ENCODE measurements at regions not wholly inside any gene's neighbourhood (a gene's known extent, or its start where the extent isn't known, plus 50 kb on each side); places are given as distances from the start of the nearest gene placed in this dataset.

GRCh38 chr22:48811885-48812284 lies 1015.8 kb downstream of the BRD1 start:
- Mint-ChIP-seq H3K4me3 (no peak overlapping the region), H3K36me3 (ENCODE audit: low read depth) (no peaks in the 10 kb centered on the region), H3K27ac (no peak overlapping the region), H3K27me3 (ENCODE audit: low read depth) (peaks cover 3% of the 10 kb centered on the region), H3K4me1 (no peaks in the 10 kb centered on the region), H3K9me3 (peaks cover 7% of the 10 kb centered on the region)
- no peak for TF ChIP-seq CTCF (IDR thresholded peaks at IDR 0.05; ENCODE audit: unreplicated experiment in 3 of 3)

- H3K4me1 Mint-ChIP-seq = no peaks in the 10 kb centered on the region
- H3K27me3 Mint-ChIP-seq (ENCODE audit: low read depth) = peaks cover 5% of the 10 kb centered on the region
- peaks cover 2% of the 10 kb centered on the region for H3K9me3 Mint-ChIP-seq
- no peak overlapping the region for H3K4me3 Mint-ChIP-seq
- no peak for TF ChIP-seq CTCF (IDR thresholded peaks at IDR 0.05; ENCODE audit: unreplicated experiment in 3 of 3)
- H3K27ac Mint-ChIP-seq = no peak overlapping the region
- no peaks in the 10 kb centered on the region for H3K36me3 Mint-ChIP-seq (ENCODE audit: low read depth)
Measured at GRCh38 chr22:48808038-48808960, 1019.4 kb downstream of the BRD1 start.

GRCh38 chr22:48807155-48807554 lies 1020.5 kb downstream of the BRD1 start:
- H3K36me3 Mint-ChIP-seq (ENCODE audit: low read depth) = no peaks in the 10 kb centered on the region

GRCh38 chr22:48806227-48806781 lies 1021.4 kb downstream of the BRD1 start:
- no peak for TF ChIP-seq CTCF (IDR thresholded peaks at IDR 0.05; ENCODE audit: unreplicated experiment in 3 of 3)
- Mint-ChIP-seq H3K4me3 (no peak overlapping the region), H3K27me3 (ENCODE audit: low read depth) (peaks cover 10% of the 10 kb centered on the region), H3K36me3 (ENCODE audit: low read depth) (no peaks in the 10 kb centered on the region), H3K4me1 (no peaks in the 10 kb centered on the region), H3K9me3 (peaks cover 2% of the 10 kb centered on the region), H3K27ac (no peak overlapping the region)

More at GRCh38 chr22:48807155-48807554, 1020.5 kb downstream of the BRD1 start:
- Mint-ChIP-seq H3K27me3 (ENCODE audit: low read depth) (peaks cover 10% of the 10 kb centered on the region), H3K9me3 (peaks cover 2% of the 10 kb centered on the region), H3K4me3 (no peak overlapping the region), H3K27ac (no peak overlapping the region), H3K4me1 (no peaks in the 10 kb centered on the region)
- TF ChIP-seq CTCF (IDR thresholded peaks at IDR 0.05; ENCODE audit: unreplicated experiment in 3 of 3) = no peak

GRCh38 chr22:48805516-48805915 lies 1022.2 kb downstream of the BRD1 start:
- Mint-ChIP-seq H3K27ac (no peak overlapping the region), H3K27me3 (ENCODE audit: low read depth) (peaks cover 10% of the 10 kb centered on the region), H3K9me3 (peaks cover 2% of the 10 kb centered on the region), H3K36me3 (ENCODE audit: low read depth) (no peaks in the 10 kb centered on the region), H3K4me3 (no peak overlapping the region), H3K4me1 (no peaks in the 10 kb centered on the region)
- TF ChIP-seq CTCF (IDR thresholded peaks at IDR 0.05; ENCODE audit: unreplicated experiment in 3 of 3) = no peak

All from nephron (organoid).